ENCODE measurements at regions not wholly inside any gene's neighbourhood (a gene's known extent, or its start where the extent isn't known, plus 50 kb on each side); places are given as distances from the start of the nearest gene placed in this dataset.

DNA sequence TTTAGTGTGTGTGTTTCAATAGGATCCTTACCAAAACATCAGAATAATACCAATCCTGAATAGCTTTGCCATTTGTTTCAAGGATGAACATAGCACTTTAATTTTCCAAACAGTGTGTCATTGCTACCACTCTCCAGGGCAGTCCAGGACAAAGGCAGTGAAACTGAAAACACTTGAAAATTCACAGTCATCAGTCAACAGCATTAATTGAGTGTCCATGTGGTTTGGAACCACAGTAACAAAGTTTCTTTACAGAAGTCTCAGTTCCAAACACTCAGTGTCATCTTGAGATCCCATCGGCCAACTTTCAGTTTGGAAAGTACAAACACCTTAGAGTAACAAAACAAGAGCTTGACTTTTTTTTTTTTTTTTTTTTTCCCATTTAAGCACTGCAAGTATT is 228.4 kb upstream of the SOX5 start:
- Histone ChIP-seq H3K4me3 (ENCODE audit: control insufficient read depth in 2 of 3, extremely low read depth in 1 of 3, insufficient read depth in 2 of 3, low read depth in 1 of 3, low read length in 3 of 3) (no peak overlapping the region), H3K4me2 (ENCODE audit: control insufficient read depth, extremely low read depth, insufficient read depth, low read depth, low read length) (no peak overlapping the region), H3K36me3 (ENCODE audit: control insufficient read depth in 2 of 2, extremely low read depth in 1 of 2, insufficient read depth in 2 of 2, low read length in 2 of 2) (no peaks in the 10 kb centered on the region), H2AFZ (ENCODE audit: control insufficient read depth, low read length) (no peak overlapping the region), H3K9me3 (ENCODE audit: control insufficient read depth, low read depth, low read length) (no peaks in the 10 kb centered on the region), H3K27me3 (ENCODE audit: control insufficient read depth, extremely low read depth, insufficient read depth, low read length) (no peaks in the 10 kb centered on the region), H3K9me1 (ENCODE audit: control insufficient read depth, extremely low read depth, insufficient read depth, low read length) (no peaks in the 10 kb centered on the region), H4K20me1 (ENCODE audit: control insufficient read depth, extremely low read depth, insufficient read depth, low read length) (no peaks in the 10 kb centered on the region), H3K4me1 (ENCODE audit: control insufficient read depth, extremely low read depth, insufficient read depth, low read length) (no peaks in the 10 kb centered on the region), H3K27ac (ENCODE audit: control insufficient read depth, insufficient read depth, low read length) (no peak overlapping the region), H3K79me2 (ENCODE audit: control insufficient read depth, insufficient read depth, low read length) (no peaks in the 10 kb centered on the region), H3K9ac (ENCODE audit: control insufficient read depth, extremely low read depth, insufficient read depth, low read length) (no peak overlapping the region)
- FAIRE-seq (no peak), DNase-seq (ENCODE audit: low read depth, low spot score) (no peak)
- dilution Hi-C loops (cut with MboI; ENCODE audit: extremely low pct_ligation_motif_present, low sequenced_read_pairs) = no loop called here
- no peak for TF ChIP-seq EZH2 (IDR thresholded peaks at IDR 0.05; ENCODE audit: low read length)
- TF ChIP-seq, protein P1, sequence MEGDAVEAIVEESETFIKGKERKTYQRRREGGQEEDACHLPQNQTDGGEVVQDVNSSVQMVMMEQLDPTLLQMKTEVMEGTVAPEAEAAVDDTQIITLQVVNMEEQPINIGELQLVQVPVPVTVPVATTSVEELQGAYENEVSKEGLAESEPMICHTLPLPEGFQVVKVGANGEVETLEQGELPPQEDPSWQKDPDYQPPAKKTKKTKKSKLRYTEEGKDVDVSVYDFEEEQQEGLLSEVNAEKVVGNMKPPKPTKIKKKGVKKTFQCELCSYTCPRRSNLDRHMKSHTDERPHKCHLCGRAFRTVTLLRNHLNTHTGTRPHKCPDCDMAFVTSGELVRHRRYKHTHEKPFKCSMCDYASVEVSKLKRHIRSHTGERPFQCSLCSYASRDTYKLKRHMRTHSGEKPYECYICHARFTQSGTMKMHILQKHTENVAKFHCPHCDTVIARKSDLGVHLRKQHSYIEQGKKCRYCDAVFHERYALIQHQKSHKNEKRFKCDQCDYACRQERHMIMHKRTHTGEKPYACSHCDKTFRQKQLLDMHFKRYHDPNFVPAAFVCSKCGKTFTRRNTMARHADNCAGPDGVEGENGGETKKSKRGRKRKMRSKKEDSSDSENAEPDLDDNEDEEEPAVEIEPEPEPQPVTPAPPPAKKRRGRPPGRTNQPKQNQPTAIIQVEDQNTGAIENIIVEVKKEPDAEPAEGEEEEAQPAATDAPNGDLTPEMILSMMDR (optimal IDR thresholded peaks at IDR 0.05 in 1 of 3, IDR thresholded peaks at IDR 0.05 in 1 of 3, conservative IDR thresholded peaks at IDR 0.05 in 1 of 3; ENCODE audit: extremely low read depth in 1 of 3, insufficient read depth in 2 of 3, low read length in 3 of 3) = no peak

DNA sequence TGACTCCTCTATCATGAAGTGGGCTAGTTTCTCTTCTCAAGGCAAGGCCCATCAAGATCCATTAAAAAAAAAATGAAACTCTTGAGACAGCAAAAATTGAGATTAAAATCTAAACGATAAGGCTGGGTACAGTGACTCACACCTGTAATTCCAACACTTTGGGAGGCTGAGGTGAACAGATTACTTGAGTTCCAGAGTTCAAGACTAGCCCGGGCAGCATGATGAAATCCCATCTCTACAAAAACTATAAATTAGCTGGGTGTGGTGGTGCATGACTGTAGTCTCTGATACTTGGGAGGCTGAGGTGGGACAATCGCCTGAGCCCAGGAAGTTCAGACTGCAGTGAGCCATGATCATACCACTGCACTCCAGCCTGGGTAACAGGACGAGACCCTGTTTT is 226.5 kb upstream of the SOX5 start:
- H3K79me2 ChIP-seq (ENCODE audit: control insufficient read depth, insufficient read depth, low read length) = no peaks in the 10 kb centered on the region
- no peaks in the 10 kb centered on the region for H3K4me1 ChIP-seq (ENCODE audit: control insufficient read depth, extremely low read depth, insufficient read depth, low read length)
- DNase-seq (ENCODE audit: low read depth, low spot score) (no peak), FAIRE-seq (no peak)
- no peaks in the 10 kb centered on the region for H4K20me1 ChIP-seq (ENCODE audit: control insufficient read depth, extremely low read depth, insufficient read depth, low read length)
- no peaks in the 10 kb centered on the region for H3K36me3 ChIP-seq (ENCODE audit: control insufficient read depth in 2 of 2, extremely low read depth in 1 of 2, insufficient read depth in 2 of 2, low read length in 2 of 2)
- H3K27ac ChIP-seq (ENCODE audit: control insufficient read depth, insufficient read depth, low read length) = no peak overlapping the region
- H3K4me3 ChIP-seq (ENCODE audit: control insufficient read depth in 2 of 3, extremely low read depth in 1 of 3, insufficient read depth in 2 of 3, low read depth in 1 of 3, low read length in 3 of 3) = no peak overlapping the region
- H3K9me1 ChIP-seq (ENCODE audit: control insufficient read depth, extremely low read depth, insufficient read depth, low read length) = no peaks in the 10 kb centered on the region
- H3K9ac ChIP-seq (ENCODE audit: control insufficient read depth, extremely low read depth, insufficient read depth, low read length) = no peak overlapping the region
- no peak overlapping the region for H2AFZ ChIP-seq (ENCODE audit: control insufficient read depth, low read length)
- H3K4me2 ChIP-seq (ENCODE audit: control insufficient read depth, extremely low read depth, insufficient read depth, low read depth, low read length) = no peak overlapping the region
- H3K27me3 ChIP-seq (ENCODE audit: control insufficient read depth, extremely low read depth, insufficient read depth, low read length) = no peaks in the 10 kb centered on the region
- H3K9me3 ChIP-seq (ENCODE audit: control insufficient read depth, low read depth, low read length) = no peaks in the 10 kb centered on the region
- dilution Hi-C loops (cut with MboI; ENCODE audit: extremely low pct_ligation_motif_present, low sequenced_read_pairs) = no loop called here
- TF ChIP-seq, protein P1 (optimal IDR thresholded peaks at IDR 0.05 in 1 of 3, IDR thresholded peaks at IDR 0.05 in 1 of 3, conservative IDR thresholded peaks at IDR 0.05 in 1 of 3; ENCODE audit: extremely low read depth in 1 of 3, insufficient read depth in 2 of 3, low read length in 3 of 3) = no peak
- TF ChIP-seq EZH2 (IDR thresholded peaks at IDR 0.05; ENCODE audit: low read length) = no peak

All from keratinocyte (primary cell).